Astrocyte of the spinal cord (primary cell): ENCODE measurements at regions not wholly inside any gene's neighbourhood (a gene's known extent, or its start where the extent isn't known, plus 50 kb on each side); places are given as distances from the start of the nearest gene placed in this dataset.

Source experiments
- DNase-seq: peaks from one replicate; pipeline ENCODE4 v3.0.0; 2011; ENCODE audit warnings: low read depth, low spot score
- H3K4me3 ChIP-seq: 2 replicates; pipeline ENCODE4 v1.5.1; 2011; ENCODE audit warnings: low read depth, mild to moderate bottlenecking, low read length, moderate library complexity
- in situ Hi-C: cut with HindIII; loops from 2 replicates; pipeline ENCODE4 v1.10.0; 2017; ENCODE audit warnings: low sequenced_read_pairs
- TF ChIP-seq, protein P1 (sequence below): IDR thresholded peaks from 2 replicates; pipeline ENCODE4 v1.5.1; 2012; ENCODE audit warnings: low read depth, mild to moderate bottlenecking, low read length, inconsistent platforms

GRCh38 chr11:90822996-90823395 is 600.1 kb upstream of the CHORDC1 start:
- H3K4me3 ChIP-seq: no peak overlapping the region
- no peak for DNase-seq
- in situ Hi-C loops: no loop called here
- TF ChIP-seq, protein P1, sequence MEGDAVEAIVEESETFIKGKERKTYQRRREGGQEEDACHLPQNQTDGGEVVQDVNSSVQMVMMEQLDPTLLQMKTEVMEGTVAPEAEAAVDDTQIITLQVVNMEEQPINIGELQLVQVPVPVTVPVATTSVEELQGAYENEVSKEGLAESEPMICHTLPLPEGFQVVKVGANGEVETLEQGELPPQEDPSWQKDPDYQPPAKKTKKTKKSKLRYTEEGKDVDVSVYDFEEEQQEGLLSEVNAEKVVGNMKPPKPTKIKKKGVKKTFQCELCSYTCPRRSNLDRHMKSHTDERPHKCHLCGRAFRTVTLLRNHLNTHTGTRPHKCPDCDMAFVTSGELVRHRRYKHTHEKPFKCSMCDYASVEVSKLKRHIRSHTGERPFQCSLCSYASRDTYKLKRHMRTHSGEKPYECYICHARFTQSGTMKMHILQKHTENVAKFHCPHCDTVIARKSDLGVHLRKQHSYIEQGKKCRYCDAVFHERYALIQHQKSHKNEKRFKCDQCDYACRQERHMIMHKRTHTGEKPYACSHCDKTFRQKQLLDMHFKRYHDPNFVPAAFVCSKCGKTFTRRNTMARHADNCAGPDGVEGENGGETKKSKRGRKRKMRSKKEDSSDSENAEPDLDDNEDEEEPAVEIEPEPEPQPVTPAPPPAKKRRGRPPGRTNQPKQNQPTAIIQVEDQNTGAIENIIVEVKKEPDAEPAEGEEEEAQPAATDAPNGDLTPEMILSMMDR: no peak

DNA sequence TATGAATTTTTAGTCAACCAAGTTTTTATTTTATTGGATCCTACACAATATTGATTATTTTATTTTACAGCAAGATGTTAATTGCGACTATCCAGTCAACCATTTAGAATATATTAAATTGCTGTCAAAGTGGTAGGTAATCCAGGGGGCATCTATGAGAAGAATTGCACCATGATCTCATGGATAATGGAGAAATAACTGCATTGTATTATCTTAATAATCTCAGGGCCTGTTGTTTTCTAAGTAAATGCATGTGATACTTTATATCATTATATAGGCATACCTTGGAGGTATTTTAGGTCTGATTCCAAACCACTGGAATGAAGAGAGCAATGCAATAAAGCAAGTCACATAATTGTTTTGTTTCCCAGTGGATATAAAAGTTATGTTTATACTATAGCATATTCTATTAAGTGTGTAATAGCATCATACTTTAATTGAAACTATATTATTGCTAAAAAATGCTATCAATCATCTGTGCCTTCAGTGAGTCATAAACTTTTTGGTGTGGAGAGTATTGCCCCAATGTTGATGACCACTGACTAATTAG is 595.4 kb upstream of the CHORDC1 start:
- in situ Hi-C loops: no loop called here
- DNase-seq: no peak
- TF ChIP-seq, protein P1: no peak
- no peak overlapping the region for H3K4me3 ChIP-seq

GRCh38 chr11:90809581-90809980 is 586.7 kb upstream of the CHORDC1 start:
- in situ Hi-C loops: no loop called here
- TF ChIP-seq, protein P1: no peak
- no peak for DNase-seq
- H3K4me3 ChIP-seq: no peak overlapping the region

DNA sequence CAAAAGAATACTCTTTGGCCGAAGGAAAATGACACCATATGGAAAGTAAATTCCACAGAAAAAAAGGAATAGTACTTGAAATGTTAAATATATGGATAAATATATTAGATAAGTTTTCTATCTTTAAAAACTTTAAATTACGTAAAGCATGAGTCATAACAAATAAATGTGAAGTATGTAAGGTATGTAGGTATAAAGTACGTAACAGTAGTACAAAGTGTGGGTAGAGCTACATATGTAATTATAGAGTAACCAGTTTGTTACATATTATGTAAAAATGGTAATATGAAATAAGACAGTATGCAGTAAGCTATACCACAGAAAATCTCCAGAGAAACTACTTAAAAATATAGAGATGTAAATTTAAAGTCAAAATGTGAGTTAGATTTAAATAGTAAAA is 582.3 kb upstream of the CHORDC1 start:
- H3K4me3 ChIP-seq: no peak overlapping the region
- no peak for DNase-seq
- TF ChIP-seq, protein P1: no peak
- in situ Hi-C loops: no loop called here

GRCh38 chr11:90803831-90804230 is 581.0 kb upstream of the CHORDC1 start:
- no peak for DNase-seq
- in situ Hi-C loops: no loop called here
- H3K4me3 ChIP-seq: no peak overlapping the region
- TF ChIP-seq, protein P1: no peak

DNA sequence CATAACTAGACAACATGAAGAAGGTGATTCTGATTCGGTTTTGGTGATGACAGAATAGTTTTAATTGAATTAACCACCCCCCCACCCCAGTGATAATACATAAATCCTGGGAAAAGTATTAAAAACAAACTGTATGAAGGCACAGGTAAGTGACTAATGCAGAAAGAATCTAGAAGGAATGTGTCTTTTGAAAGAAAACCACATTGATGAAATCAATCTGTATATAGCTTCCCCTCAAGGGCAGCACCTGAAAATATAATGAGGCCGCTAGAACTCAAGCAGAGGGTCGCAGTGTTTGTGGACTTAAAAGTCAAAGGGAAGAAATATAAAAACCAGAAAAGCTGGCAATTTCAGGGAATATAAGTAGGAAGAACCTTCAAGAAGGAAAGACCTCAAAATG is 580.5 kb upstream of the CHORDC1 start:
- TF ChIP-seq, protein P1: no peak
- DNase-seq: no peak
- H3K4me3 ChIP-seq: no peak overlapping the region
- in situ Hi-C loops: no loop called here

GRCh38 chr11:90798769-90799168 is 575.9 kb upstream of the CHORDC1 start:
- no peak for DNase-seq
- TF ChIP-seq, protein P1: no peak
- no peak overlapping the region for H3K4me3 ChIP-seq
- in situ Hi-C loops: no loop called here
